Effector memory CD8-positive, alpha-beta T cell (primary cell): ENCODE measurements at regions not wholly inside any gene's neighbourhood (a gene's known extent, or its start where the extent isn't known, plus 50 kb on each side); places are given as distances from the start of the nearest gene placed in this dataset.

Experiments
- ATAC-seq: fragments of 150-1000 bp; cut with Tn5 transposase; replicated peaks from 2 replicates; pipeline ENCODE4 v1.10.0; 2021; ENCODE audit warnings: mild to moderate bottlenecking, moderate library complexity
- DNase-seq, 3 experiments: peaks; one replicate each; pipeline ENCODE4 v3.0.0; 2021
- H3K27ac Mint-ChIP-seq, 2 donors: one replicate each; pipeline ENCODE4 v1.8.0; 2022; ENCODE audit warnings: mild to moderate bottlenecking in 2 of 2, mixed read lengths in 2 of 2, moderate library complexity in 2 of 2
- H3K27me3 Mint-ChIP-seq, 2 donors: one replicate each; pipeline ENCODE4 v1.8.0; 2022; ENCODE audit warnings: mixed read lengths in 2 of 2
- H3K36me3 Mint-ChIP-seq: one replicate; pipeline ENCODE4 v1.8.0; 2022; ENCODE audit warnings: mild to moderate bottlenecking, moderate library complexity, mixed read lengths; ENCODE audit not compliant: insufficient read depth
- H3K4me1 Mint-ChIP-seq, 2 donors: one replicate each; pipeline ENCODE4 v1.8.0; 2022; ENCODE audit warnings: low read depth in 2 of 2, mixed read lengths in 2 of 2
- H3K4me3 Mint-ChIP-seq, 2 donors: one replicate each; pipeline ENCODE4 v1.8.0; 2022; ENCODE audit warnings: mild to moderate bottlenecking in 2 of 2, mixed read lengths in 2 of 2, moderate library complexity in 2 of 2
- H3K9me3 Mint-ChIP-seq, 2 donors: one replicate each; pipeline ENCODE4 v1.8.0; 2022; ENCODE audit warnings: mixed read lengths in 2 of 2

- ATAC-seq (no peak), DNase-seq (no peak)
- Mint-ChIP-seq H3K4me1 (no peaks in the 10 kb centered on the region), H3K27me3 (peaks cover 59 to 88% of the 10 kb centered on the region in 2 donors), H3K27ac (no peak overlapping the region), H3K4me3 (no peak overlapping the region), H3K9me3 (no peaks in the 10 kb centered on the region), H3K36me3 (no peaks in the 10 kb centered on the region)
Observed at GRCh38 chr11:134878785-134879184, 466.7 kb upstream of the B3GAT1 start.

DNA sequence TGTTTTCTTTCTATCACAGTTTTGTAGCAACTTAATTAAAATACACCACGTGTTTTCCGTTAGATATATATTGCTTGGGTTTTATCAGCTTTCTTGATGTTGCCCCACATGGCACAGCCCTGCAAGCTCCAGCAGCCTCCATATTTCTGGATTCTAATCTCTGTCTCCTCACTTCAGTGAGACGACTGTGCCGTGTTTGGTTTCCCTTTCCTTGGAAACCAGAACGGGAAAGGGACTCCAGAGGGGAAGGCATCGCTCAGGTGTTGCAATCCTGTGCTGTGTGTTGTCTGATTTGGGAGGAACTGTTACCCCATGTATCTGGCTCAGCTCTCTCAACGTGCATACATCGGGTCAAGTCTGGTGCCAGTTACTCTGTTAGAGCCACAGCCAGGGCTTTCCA lies 464.2 kb upstream of the B3GAT1 start:
- Mint-ChIP-seq H3K9me3 (no peaks in the 10 kb centered on the region), H3K27ac (no peak overlapping the region), H3K4me3 (no peak overlapping the region), H3K36me3 (no peaks in the 10 kb centered on the region), H3K4me1 (no peaks in the 10 kb centered on the region), H3K27me3 (peaks cover 49 to 75% of the 10 kb centered on the region in 2 donors)
- ATAC-seq (no peak), DNase-seq (no peak)

GRCh38 chr11:134866981-134867675 lies 455.1 kb upstream of the B3GAT1 start:
- H3K36me3 Mint-ChIP-seq, result no peaks in the 10 kb centered on the region
- peaks cover 2 to 9% of the 10 kb centered on the region in 2 donors for H3K4me1 Mint-ChIP-seq
- no peak overlapping the region for H3K27ac Mint-ChIP-seq
- H3K4me3 Mint-ChIP-seq, result peak overlapping the region in 1 of 2 donors; percentile 13
- peaks cover 25 to 27% of the 10 kb centered on the region in 2 donors for H3K27me3 Mint-ChIP-seq
- no peaks in the 10 kb centered on the region for H3K9me3 Mint-ChIP-seq
- ATAC-seq (no peak), DNase-seq (no peak)

- H3K27ac Mint-ChIP-seq, result no peak overlapping the region
- peaks cover 2 to 9% of the 10 kb centered on the region in 2 donors for H3K4me1 Mint-ChIP-seq
- ATAC-seq (no peak), DNase-seq (no peak)
- H3K9me3 Mint-ChIP-seq, result no peaks in the 10 kb centered on the region
- H3K36me3 Mint-ChIP-seq, result no peaks in the 10 kb centered on the region
- no peak overlapping the region for H3K4me3 Mint-ChIP-seq
- peaks cover 27 to 32% of the 10 kb centered on the region in 2 donors for H3K27me3 Mint-ChIP-seq
Observed at GRCh38 chr11:134866215-134866614, 454.2 kb upstream of the B3GAT1 start.

DNA sequence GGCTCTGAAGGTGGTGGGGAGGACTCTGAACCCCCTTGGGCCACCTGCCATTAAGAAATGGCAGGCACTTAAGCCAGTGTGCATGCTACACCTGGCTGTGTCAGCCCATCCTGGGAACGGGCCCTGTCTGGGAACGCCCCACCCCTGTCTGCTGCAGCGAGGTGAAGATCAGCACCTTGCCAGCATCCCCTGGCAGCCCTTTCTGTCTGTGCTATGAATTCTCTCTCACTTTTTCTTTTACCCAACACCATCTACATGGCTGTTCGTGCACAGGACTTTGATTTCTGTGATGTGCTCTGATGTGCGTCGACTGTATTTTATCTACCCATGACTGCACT lies 452.9 kb upstream of the B3GAT1 start:
- H3K4me1 Mint-ChIP-seq, result peaks cover 2 to 9% of the 10 kb centered on the region in 2 donors
- H3K27me3 Mint-ChIP-seq, result peaks cover 32 to 34% of the 10 kb centered on the region in 2 donors
- H3K27ac Mint-ChIP-seq, result no peak overlapping the region
- DNase-seq, result no peak
- no peak for ATAC-seq
- no peaks in the 10 kb centered on the region for H3K36me3 Mint-ChIP-seq
- H3K4me3 Mint-ChIP-seq, result no peak overlapping the region
- no peaks in the 10 kb centered on the region for H3K9me3 Mint-ChIP-seq

DNA sequence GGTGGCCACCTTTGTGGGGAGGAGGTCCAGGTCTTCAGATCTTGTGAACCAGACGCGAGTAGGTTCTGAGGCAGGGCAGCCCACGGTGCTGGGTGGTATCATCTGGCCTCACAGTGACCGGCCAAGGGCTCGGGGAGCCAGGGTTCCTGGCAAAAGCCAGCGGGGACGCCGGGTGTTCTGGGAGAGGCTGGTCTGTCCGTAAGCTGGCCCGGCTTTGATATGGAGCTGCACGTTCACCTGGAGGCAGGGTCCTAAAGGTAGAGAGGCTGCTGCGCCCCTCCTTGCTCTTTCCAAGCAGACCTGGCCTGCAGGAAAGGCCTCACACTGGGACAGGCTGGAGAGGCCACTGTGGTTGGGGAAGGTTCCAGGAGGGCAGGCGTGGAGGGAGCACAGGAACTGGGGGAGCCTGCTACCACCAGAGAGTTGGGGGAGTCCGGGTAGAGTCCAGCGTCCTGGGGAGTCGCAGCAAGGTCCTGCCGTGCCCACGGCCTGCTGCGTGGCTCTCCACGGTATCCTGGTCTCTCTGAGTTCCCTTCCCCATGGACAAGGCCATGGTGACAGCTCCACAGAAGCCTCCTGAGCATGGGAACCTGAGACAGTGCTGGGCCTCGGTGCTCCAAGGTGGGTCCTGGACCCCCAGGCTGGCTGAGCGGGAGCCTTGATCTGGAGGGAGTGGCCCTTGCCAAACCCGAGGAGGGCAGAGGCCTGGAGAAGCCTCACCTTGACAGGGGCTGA lies 452.4 kb upstream of the B3GAT1 start:
- H3K36me3 Mint-ChIP-seq, result no peaks in the 10 kb centered on the region
- peaks cover 28 to 34% of the 10 kb centered on the region in 2 donors for H3K27me3 Mint-ChIP-seq

DNA sequence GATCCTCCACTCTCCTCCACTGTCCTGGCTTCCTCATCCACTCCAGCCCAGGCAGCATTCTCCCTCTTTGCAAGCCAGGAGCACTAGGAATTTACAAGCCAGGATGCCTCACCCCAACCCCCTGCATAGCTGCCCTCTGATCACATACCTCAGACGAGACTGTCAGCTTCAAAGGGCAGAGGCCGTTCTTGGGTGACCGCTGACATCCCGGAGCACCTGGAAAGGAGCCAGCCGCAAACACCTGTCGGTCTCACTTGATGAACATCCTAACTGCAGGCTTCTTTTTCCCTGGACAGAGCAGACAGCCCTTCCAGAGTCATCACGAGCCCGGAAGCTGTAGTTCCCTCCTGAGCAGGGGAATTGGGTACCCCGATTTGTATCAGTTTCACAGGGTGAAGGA lies 451.3 kb upstream of the B3GAT1 start:
- Mint-ChIP-seq H3K27ac (no peak overlapping the region), H3K9me3 (no peaks in the 10 kb centered on the region), H3K27me3 (peaks cover 28 to 34% of the 10 kb centered on the region in 2 donors), H3K4me1 (peaks cover 0 to 4% of the 10 kb centered on the region in 2 donors), H3K4me3 (no peak overlapping the region), H3K36me3 (no peaks in the 10 kb centered on the region)
- ATAC-seq (no peak), DNase-seq (no peak)

More for the DNA sequence above, 452.4 kb upstream of the B3GAT1 start:
- ATAC-seq (no peak), DNase-seq (no peak)
- Mint-ChIP-seq H3K27ac (no peak overlapping the region), H3K9me3 (no peaks in the 10 kb centered on the region), H3K4me1 (peaks cover 2 to 9% of the 10 kb centered on the region in 2 donors), H3K4me3 (no peak overlapping the region)

DNA sequence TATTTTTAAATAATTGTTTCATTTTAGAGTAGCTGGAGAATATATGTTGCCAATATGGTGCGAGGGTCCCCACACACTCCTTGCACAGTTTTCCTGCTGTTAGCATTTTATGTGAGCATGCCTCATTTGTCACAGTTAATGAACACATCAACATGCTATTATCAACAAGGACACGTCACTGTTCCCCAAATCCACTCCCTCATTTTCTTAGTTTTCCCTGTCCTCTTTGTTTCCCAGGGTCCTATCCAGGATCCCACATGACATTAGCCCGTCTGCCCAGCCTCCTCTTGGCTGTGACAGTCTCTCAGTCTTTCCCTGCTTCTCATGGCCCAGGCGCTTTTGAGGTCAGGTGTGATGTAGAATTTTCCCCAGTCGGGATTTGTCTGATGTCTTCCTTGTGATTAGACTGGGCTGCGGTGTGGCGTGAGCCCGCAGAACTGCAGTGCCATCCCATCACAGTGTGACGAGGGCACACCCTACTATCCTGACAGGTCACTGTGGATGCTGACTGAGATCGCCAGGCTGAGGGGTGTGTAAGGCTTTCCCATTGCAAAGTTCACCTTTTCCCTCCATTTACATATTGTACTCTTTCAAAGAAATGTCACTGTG lies 450.6 kb upstream of the B3GAT1 start:
- ATAC-seq (no peak), DNase-seq (no peak)
- no peaks in the 10 kb centered on the region for H3K9me3 Mint-ChIP-seq
- no peaks in the 10 kb centered on the region for H3K36me3 Mint-ChIP-seq
- no peak overlapping the region for H3K27ac Mint-ChIP-seq
- no peaks in the 10 kb centered on the region for H3K4me1 Mint-ChIP-seq
- peaks cover 29 to 34% of the 10 kb centered on the region in 2 donors for H3K27me3 Mint-ChIP-seq
- no peak overlapping the region for H3K4me3 Mint-ChIP-seq

DNA sequence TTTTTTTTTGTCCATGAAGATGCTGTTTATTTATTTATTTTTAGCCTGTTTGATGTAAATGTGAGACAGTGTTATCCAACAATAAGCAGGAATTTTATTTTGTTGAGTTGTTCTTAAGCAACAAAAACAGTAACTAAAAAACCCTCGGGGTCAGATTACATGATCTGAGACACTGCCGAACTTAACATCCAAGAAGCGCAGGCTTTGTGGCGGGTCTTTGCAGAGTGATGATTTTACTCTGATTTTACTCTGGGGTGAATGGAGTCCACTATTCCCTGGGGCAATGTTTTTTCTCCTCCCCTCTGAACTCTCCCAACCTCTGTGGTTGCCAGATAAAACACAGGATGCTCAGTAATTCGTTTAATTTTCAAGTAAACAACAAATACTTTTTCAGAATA lies 450.1 kb upstream of the B3GAT1 start:
- H3K4me3 Mint-ChIP-seq, result no peak overlapping the region
- H3K27ac Mint-ChIP-seq, result no peak overlapping the region
- no peak for ATAC-seq
- H3K27me3 Mint-ChIP-seq, result peaks cover 29 to 33% of the 10 kb centered on the region in 2 donors
- DNase-seq, result no peak
- H3K4me1 Mint-ChIP-seq, result no peaks in the 10 kb centered on the region
- no peaks in the 10 kb centered on the region for H3K9me3 Mint-ChIP-seq
- no peaks in the 10 kb centered on the region for H3K36me3 Mint-ChIP-seq

DNA sequence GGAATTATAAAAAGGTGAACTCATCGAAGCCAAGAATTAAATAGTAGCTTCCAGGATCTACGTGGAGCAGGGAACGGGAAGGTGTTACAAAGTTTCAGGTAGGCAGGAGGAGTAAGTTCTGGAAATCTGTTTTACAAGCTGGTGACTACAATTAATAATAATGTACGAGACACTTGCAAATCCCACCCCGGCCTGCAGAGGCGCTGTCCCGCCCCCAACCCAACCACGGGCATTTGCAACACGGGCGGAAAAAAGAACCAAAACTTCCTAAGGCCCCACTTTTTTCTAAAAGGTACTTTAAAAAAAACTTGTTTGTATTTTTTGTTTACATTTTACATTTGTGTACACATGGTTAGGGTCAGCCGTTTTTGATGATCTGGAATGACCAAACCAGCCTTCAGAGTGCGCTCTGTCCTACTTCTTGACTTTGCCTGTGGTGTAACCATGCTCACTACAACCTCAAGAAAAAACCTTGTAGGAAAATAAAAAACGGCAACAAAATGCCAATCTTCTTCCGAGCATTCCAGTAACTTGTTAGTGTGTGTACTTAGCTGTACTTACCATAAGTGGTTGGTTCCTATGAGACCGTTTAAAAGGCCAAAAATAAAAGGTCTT lies 449.6 kb upstream of the B3GAT1 start:
- no peaks in the 10 kb centered on the region for H3K4me1 Mint-ChIP-seq
- H3K36me3 Mint-ChIP-seq, result no peaks in the 10 kb centered on the region
- H3K27me3 Mint-ChIP-seq, result peaks cover 26 to 28% of the 10 kb centered on the region in 2 donors
- ATAC-seq, result no peak
- no peaks in the 10 kb centered on the region for H3K9me3 Mint-ChIP-seq
- H3K27ac Mint-ChIP-seq, result no peak overlapping the region
- no peak overlapping the region for H3K4me3 Mint-ChIP-seq
- DNase-seq, result no peak

DNA sequence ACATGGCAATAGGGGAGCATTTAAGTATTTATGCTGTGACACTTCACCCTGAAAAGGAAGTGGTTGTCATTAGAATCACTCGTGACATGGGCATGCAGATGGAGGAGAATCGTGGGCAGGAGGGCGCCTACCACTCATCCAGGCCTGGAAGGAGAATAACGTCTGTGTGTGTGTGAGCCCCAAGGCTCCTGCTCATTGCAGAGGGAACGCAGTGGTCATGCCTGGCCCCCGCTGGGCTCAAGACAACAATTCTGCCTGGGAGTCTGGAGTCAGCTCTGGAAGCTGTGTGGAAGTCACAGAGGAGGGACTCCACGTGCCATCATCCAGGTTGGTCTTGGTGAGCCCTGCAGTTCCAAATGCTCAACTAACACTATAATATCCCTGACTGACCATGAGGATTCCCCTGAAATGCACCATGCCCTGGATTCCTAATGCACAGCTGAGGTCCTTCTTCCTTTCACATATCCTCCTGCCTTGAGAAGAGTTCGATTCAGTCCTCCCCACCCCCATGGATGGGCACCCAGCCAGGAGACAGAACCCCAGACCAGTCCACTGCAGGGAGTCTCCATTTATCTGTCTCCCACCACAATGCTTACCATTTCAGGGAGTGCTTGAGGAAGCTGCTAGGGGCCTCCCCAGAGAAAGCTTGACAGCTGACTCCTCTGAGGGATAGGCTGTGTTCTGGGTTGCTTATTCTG lies 446.9 kb upstream of the B3GAT1 start:
- Mint-ChIP-seq H3K27me3 (peaks cover 45% of the 10 kb centered on the region in 2 donors), H3K4me1 (no peaks in the 10 kb centered on the region), H3K27ac (no peak overlapping the region), H3K9me3 (no peaks in the 10 kb centered on the region), H3K4me3 (no peak overlapping the region), H3K36me3 (no peaks in the 10 kb centered on the region)
- DNase-seq (no peak), ATAC-seq (no peak)

- Mint-ChIP-seq H3K27me3 (peaks cover 50 to 64% of the 10 kb centered on the region in 2 donors), H3K27ac (no peak overlapping the region), H3K4me1 (no peaks in the 10 kb centered on the region), H3K9me3 (no peaks in the 10 kb centered on the region), H3K4me3 (no peak overlapping the region), H3K36me3 (no peaks in the 10 kb centered on the region)
- no peak for DNase-seq
- no peak for ATAC-seq
Observed at GRCh38 chr11:134857035-134857434, 445.0 kb upstream of the B3GAT1 start.
